ENCODE measurements at regions not wholly inside any gene's neighbourhood (a gene's known extent, or its start where the extent isn't known, plus 50 kb on each side); places are given as distances from the start of the nearest gene placed in this dataset.

DNA sequence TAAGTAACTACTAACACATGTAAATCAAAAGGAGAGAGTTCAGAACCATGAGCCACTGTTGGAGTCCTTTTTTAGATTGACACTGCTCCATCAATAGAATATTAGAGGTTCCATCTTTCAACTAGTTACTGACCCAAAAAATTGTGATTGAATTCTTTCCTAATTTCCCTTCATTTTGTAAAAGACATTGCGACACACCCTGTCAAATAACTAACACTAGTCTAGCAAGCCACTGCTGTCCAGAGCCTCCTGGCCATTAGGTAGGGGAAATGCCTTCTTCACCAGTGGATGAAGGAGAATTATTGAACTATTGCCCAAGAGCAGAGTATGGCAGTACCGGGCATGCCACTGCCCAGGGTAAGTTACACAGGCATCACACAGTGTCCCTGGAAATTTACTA, 282.3 kb downstream of the FOXA2 start:
- no peak for TF ChIP-seq CTCF (IDR thresholded peaks at IDR 0.05)
- H3K9me3 ChIP-seq: no peaks in the 10 kb centered on the region
- no peaks in the 10 kb centered on the region for H3K27me3 ChIP-seq

DNA sequence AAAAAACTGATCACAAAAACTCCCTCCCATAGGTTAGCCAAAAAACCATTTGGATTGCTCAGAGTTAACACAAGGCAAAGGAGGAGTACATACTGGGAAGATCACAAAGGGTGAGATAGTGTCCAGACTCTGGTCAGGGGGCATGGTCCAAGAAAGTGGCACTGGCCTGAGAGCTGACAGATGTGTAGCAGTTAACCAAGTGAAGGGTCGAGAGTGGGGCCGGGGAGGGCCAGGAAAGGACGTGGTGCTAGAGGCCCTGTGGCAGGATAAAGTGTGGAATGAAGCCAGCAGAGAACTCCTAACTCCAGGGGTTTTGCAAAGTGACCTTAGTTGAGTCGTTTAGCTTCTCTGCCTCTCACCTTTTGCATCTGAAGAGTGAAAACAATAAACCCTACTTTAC, 290.5 kb downstream of the FOXA2 start:
- Histone ChIP-seq H3K4me3 (ENCODE audit: low read depth in 1 of 2, low read length in 1 of 2) (no peak overlapping the region), H3K27me3 (no peaks in the 10 kb centered on the region), H3K9me3 (no peaks in the 10 kb centered on the region), H3K27ac (no peak overlapping the region), H3K36me3 (no peaks in the 10 kb centered on the region), H3K4me1 (ENCODE audit: control insufficient read depth in 1 of 2, insufficient read depth in 1 of 2, low read depth in 1 of 2, low read length in 1 of 2) (no peaks in the 10 kb centered on the region)
- TF ChIP-seq CTCF (IDR thresholded peaks at IDR 0.05): no peak

More for the DNA sequence above, 282.3 kb downstream of the FOXA2 start:
- no peaks in the 10 kb centered on the region for H3K36me3 ChIP-seq
- no peaks in the 10 kb centered on the region for H3K4me1 ChIP-seq (ENCODE audit: control insufficient read depth in 1 of 2, insufficient read depth in 1 of 2, low read depth in 1 of 2, low read length in 1 of 2)
- H3K27ac ChIP-seq: no peak overlapping the region
- no peak overlapping the region for H3K4me3 ChIP-seq (ENCODE audit: low read depth in 1 of 2, low read length in 1 of 2)

- TF ChIP-seq CTCF (IDR thresholded peaks at IDR 0.05): no peak
- Histone ChIP-seq H3K4me3 (ENCODE audit: low read depth in 1 of 2, low read length in 1 of 2) (no peak overlapping the region), H3K36me3 (no peaks in the 10 kb centered on the region), H3K27ac (no peak overlapping the region), H3K4me1 (ENCODE audit: control insufficient read depth in 1 of 2, insufficient read depth in 1 of 2, low read depth in 1 of 2, low read length in 1 of 2) (no peaks in the 10 kb centered on the region), H3K9me3 (no peaks in the 10 kb centered on the region), H3K27me3 (no peaks in the 10 kb centered on the region)
These were observed 294.9 kb downstream of the FOXA2 start for GRCh38 chr20:22289442-22289841.

DNA sequence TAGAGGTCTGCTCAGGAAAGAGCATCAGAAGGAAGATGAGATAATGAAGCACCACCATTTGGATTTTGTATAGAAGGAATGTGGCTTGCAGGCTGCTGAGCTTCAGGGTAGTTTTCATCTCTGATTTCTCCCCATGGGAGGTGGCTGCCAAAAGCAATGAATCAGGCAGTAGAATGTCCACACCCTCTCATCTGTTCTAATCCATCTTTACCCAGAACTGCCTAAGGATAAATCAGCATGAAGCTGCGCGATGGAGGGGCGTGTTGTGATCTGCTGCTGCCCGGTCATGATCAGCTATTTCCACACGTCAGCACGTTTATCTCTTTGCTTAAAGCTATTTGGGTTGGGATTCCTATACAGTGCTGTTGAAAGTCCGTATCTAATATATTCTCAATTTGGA, 295.4 kb downstream of the FOXA2 start:
- no peaks in the 10 kb centered on the region for H3K36me3 ChIP-seq
- no peaks in the 10 kb centered on the region for H3K4me1 ChIP-seq (ENCODE audit: control insufficient read depth in 1 of 2, insufficient read depth in 1 of 2, low read depth in 1 of 2, low read length in 1 of 2)
- no peaks in the 10 kb centered on the region for H3K27me3 ChIP-seq
- H3K27ac ChIP-seq: no peak overlapping the region
- no peak overlapping the region for H3K4me3 ChIP-seq (ENCODE audit: low read depth in 1 of 2, low read length in 1 of 2)
- no peaks in the 10 kb centered on the region for H3K9me3 ChIP-seq
- no peak for TF ChIP-seq CTCF (IDR thresholded peaks at IDR 0.05)

- TF ChIP-seq CTCF (IDR thresholded peaks at IDR 0.05): no peak
- H3K9me3 ChIP-seq: no peaks in the 10 kb centered on the region
- no peak overlapping the region for H3K4me3 ChIP-seq (ENCODE audit: low read depth in 1 of 2, low read length in 1 of 2)
- no peaks in the 10 kb centered on the region for H3K36me3 ChIP-seq
- no peak overlapping the region for H3K27ac ChIP-seq
- H3K27me3 ChIP-seq: no peaks in the 10 kb centered on the region
- no peaks in the 10 kb centered on the region for H3K4me1 ChIP-seq (ENCODE audit: control insufficient read depth in 1 of 2, insufficient read depth in 1 of 2, low read depth in 1 of 2, low read length in 1 of 2)
These were observed 296.2 kb downstream of the FOXA2 start for GRCh38 chr20:22288156-22288555.

- Histone ChIP-seq H3K9me3 (no peaks in the 10 kb centered on the region), H3K27ac (no peak overlapping the region), H3K4me3 (ENCODE audit: low read depth in 1 of 2, low read length in 1 of 2) (no peak overlapping the region), H3K36me3 (no peaks in the 10 kb centered on the region), H3K4me1 (ENCODE audit: control insufficient read depth in 1 of 2, insufficient read depth in 1 of 2, low read depth in 1 of 2, low read length in 1 of 2) (no peaks in the 10 kb centered on the region), H3K27me3 (peaks cover 1% of the 10 kb centered on the region)
- TF ChIP-seq CTCF (IDR thresholded peaks at IDR 0.05): no peak
These were observed 298.8 kb downstream of the FOXA2 start for GRCh38 chr20:22285555-22285954.

Data from neutrophil (primary cell).